IMR-90 (cell line): ENCODE measurements at regions not wholly inside any gene's neighbourhood (a gene's known extent, or its start where the extent isn't known, plus 50 kb on each side); places are given as distances from the start of the nearest gene placed in this dataset.
A peak's percentile ranks its signal among the peaks of the same experiment; 100 is the strongest.

Experiments used
- ATAC-seq: fragments of 200-7000 bp; cut with Tn5 transposase; 2 replicates; pipeline ENCODE4 v1.9.1; 2020; ENCODE audit warnings: low read depth, mild to moderate bottlenecking, moderate library complexity
- BruUV-seq: library from RNA; stranded (reverse); fragments of 400-500 nt; replicated peaks from 2 replicates; lab custom pipeline; 2021; lab: Mats Ljungman, UMichigan
- CTCF ChIA-PET: fragments of 300-600 bp; formaldehyde crosslinking; extraction: SDS; loops from one replicate; lab custom pipeline; 2021; ENCODE audit warnings: antibody characterized with exemption; lab: Yijun Ruan, JAX
- POLR2A ChIA-PET: fragments of 300-600 bp; sonication (Branson Sonifier 250); formaldehyde crosslinking; loops from one replicate; lab custom pipeline; 2022; ENCODE audit warnings: antibody characterized with exemption; ENCODE audit not compliant: unreplicated experiment; lab: Charles Lee
- DNase-seq: peaks from one replicate; pipeline ENCODE4 v3.0.0; 2013
- H2AFZ ChIP-seq: replicated peaks from 2 replicates; pipeline ENCODE3; 2013; ENCODE audit warnings: low read length, mild to moderate bottlenecking; ENCODE audit not compliant: poor library complexity
- H2AK5ac ChIP-seq: 2 replicates; pipeline ENCODE4 v1.6.1; 2013; ENCODE audit warnings: low read depth, low read length, inconsistent platforms
- H2AK9ac ChIP-seq: replicated peaks from 2 replicates; pipeline ENCODE3; 2013; ENCODE audit warnings: mild to moderate bottlenecking, low read depth, low read length, moderate library complexity; ENCODE audit not compliant: poor library complexity
- H2BK120ac ChIP-seq: 2 replicates; pipeline ENCODE4 v1.6.1; 2013; ENCODE audit warnings: low read depth, low read length, inconsistent platforms
- H2BK15ac ChIP-seq: 3 replicates; pipeline ENCODE4 v1.6.1; 2013; ENCODE audit warnings: low read depth, low read length, inconsistent platforms
- H2BK20ac ChIP-seq: 2 replicates; pipeline ENCODE4 v1.6.1; 2013; ENCODE audit warnings: low read depth, mild to moderate bottlenecking, inconsistent platforms, low read length, moderate library complexity
- H2BK5ac ChIP-seq: 2 replicates; pipeline ENCODE4 v1.6.1; 2013; ENCODE audit warnings: mild to moderate bottlenecking, low read depth, low read length, inconsistent platforms; ENCODE audit not compliant: poor library complexity, severe bottlenecking
- H3K14ac ChIP-seq: replicated peaks from 2 replicates; pipeline ENCODE4 v1.6.1; 2013; ENCODE audit warnings: low read depth, low read length, inconsistent platforms
- H3K18ac ChIP-seq: 2 replicates; pipeline ENCODE4 v1.6.1; 2013; ENCODE audit warnings: low read depth, low read length, control low read depth
- H3K23ac ChIP-seq: 2 replicates; pipeline ENCODE4 v1.6.1; 2013; ENCODE audit warnings: low read depth, low read length, inconsistent platforms
- H3K27ac ChIP-seq: 2 replicates; pipeline ENCODE4 v1.5.1; 2013; ENCODE audit warnings: mild to moderate bottlenecking, control low read depth, low read length; ENCODE audit not compliant: insufficient read depth
- H3K27me3 ChIP-seq: 2 replicates; pipeline ENCODE4 v1.6.1; 2013; ENCODE audit warnings: low read length; ENCODE audit not compliant: control insufficient read depth, insufficient read depth
- H3K36me3 ChIP-seq: 2 replicates; pipeline ENCODE4 v1.6.1; 2013; ENCODE audit warnings: low read length, mixed read lengths; ENCODE audit not compliant: control insufficient read depth, insufficient read depth
- H3K4ac ChIP-seq: 2 replicates; pipeline ENCODE4 v1.6.1; 2013; ENCODE audit warnings: low read depth, low read length, inconsistent platforms
- H3K4me1 ChIP-seq: 2 replicates; pipeline ENCODE4 v1.6.1; 2013; ENCODE audit warnings: low read length, mixed read lengths; ENCODE audit not compliant: control insufficient read depth, insufficient read depth
- H3K4me2 ChIP-seq: 2 replicates; pipeline ENCODE4 v1.6.1; 2013; ENCODE audit warnings: low read depth, mild to moderate bottlenecking, control low read depth, low read length, moderate library complexity
- H3K4me3 ChIP-seq: 2 replicates; pipeline ENCODE4 v1.5.1; 2013; ENCODE audit warnings: low read depth, mild to moderate bottlenecking, control low read depth, low read length, moderate library complexity; ENCODE audit not compliant: insufficient read depth
- H3K56ac ChIP-seq: 2 replicates; pipeline ENCODE4 v1.6.1; 2013; ENCODE audit warnings: low read length, inconsistent platforms; ENCODE audit not compliant: insufficient read depth; ENCODE audit errors: extremely low read depth
- H3K79me1 ChIP-seq, 2 experiments: 2 replicates each; pipeline ENCODE4 v1.6.1; 2013; ENCODE audit warnings: low read length in 2 of 2, inconsistent platforms in 1 of 2, low read depth in 1 of 2
- H3K9ac ChIP-seq: 2 replicates; pipeline ENCODE4 v1.6.1; 2013; ENCODE audit warnings: low read depth, low read length, control low read depth
- H3K9me1 ChIP-seq: 2 replicates; pipeline ENCODE4 v1.6.1; 2013; ENCODE audit warnings: low read length, inconsistent platforms; ENCODE audit not compliant: insufficient read depth
- H3K9me3 ChIP-seq: 2 replicates; pipeline ENCODE4 v1.6.1; 2013; ENCODE audit warnings: low read length; ENCODE audit not compliant: control insufficient read depth, insufficient read depth
- H4K20me1 ChIP-seq: 2 replicates; pipeline ENCODE4 v1.6.1; 2013; ENCODE audit warnings: low read length, inconsistent platforms; ENCODE audit not compliant: insufficient read depth
- H4K5ac ChIP-seq: 2 replicates; pipeline ENCODE4 v1.6.1; 2013; ENCODE audit warnings: mild to moderate bottlenecking, low read depth, low read length, control low read depth
- H4K8ac ChIP-seq, 2 experiments: 2 replicates each; pipeline ENCODE4 v1.6.1; 2013; ENCODE audit warnings: low read depth in 2 of 2, low read length in 2 of 2, control low read depth in 1 of 2, inconsistent platforms in 1 of 2
- H4K91ac ChIP-seq: 2 replicates; pipeline ENCODE4 v1.6.1; 2013; ENCODE audit warnings: low read depth, low read length, inconsistent platforms; ENCODE audit not compliant: insufficient read depth
- BHLHE40 ChIP-seq: fragments of 150-350 bp; IDR thresholded peaks from 2 replicates; pipeline ENCODE4 v1.6.1; 2016; ENCODE audit warnings: mild to moderate bottlenecking, low read depth, low read length
- CEBPB ChIP-seq: IDR thresholded peaks from 2 replicates; pipeline ENCODE4 v1.6.1; 2012; ENCODE audit warnings: low read depth, low read length, improper control_type of control experiment
- CHD1 ChIP-seq: IDR thresholded peaks from 2 replicates; pipeline ENCODE4 v1.6.1; 2012; ENCODE audit warnings: low read depth, low read length, improper control_type of control experiment
- MAFK ChIP-seq: IDR thresholded peaks from 2 replicates; pipeline ENCODE4 v1.6.1; 2012; ENCODE audit warnings: low read depth, low read length, improper control_type of control experiment
- MAZ ChIP-seq: IDR thresholded peaks from 2 replicates; pipeline ENCODE4 v1.6.1; 2012; ENCODE audit warnings: low read depth, mild to moderate bottlenecking, low read length, improper control_type of control experiment, moderate library complexity, borderline replicate concordance
- MXI1 ChIP-seq: IDR thresholded peaks from 2 replicates; pipeline ENCODE4 v1.6.1; 2012; ENCODE audit warnings: low read depth, mild to moderate bottlenecking, low read length, moderate library complexity, borderline replicate concordance
- NFE2L2 ChIP-seq: fragments of 150-350 bp; IDR thresholded peaks from 2 replicates; pipeline ENCODE4 v1.6.1; 2016; ENCODE audit warnings: low read depth, mild to moderate bottlenecking, low read length
- POLR2A ChIP-seq: IDR thresholded peaks from 2 replicates; pipeline ENCODE4 v1.6.1; 2012; ENCODE audit warnings: mild to moderate bottlenecking, low read depth, low read length
- RAD21 ChIP-seq: IDR thresholded peaks from 2 replicates; pipeline ENCODE4 v1.6.1; 2012; ENCODE audit warnings: low read length, improper control_type of control experiment
- RCOR1 ChIP-seq: IDR thresholded peaks from 2 replicates; pipeline ENCODE4 v1.6.1; 2012; ENCODE audit warnings: mild to moderate bottlenecking, low read length, improper control_type of control experiment; ENCODE audit not compliant: insufficient replicate concordance
- RFX5 ChIP-seq: IDR thresholded peaks from 2 replicates; pipeline ENCODE4 v1.8.0; 2012; ENCODE audit warnings: low read depth, mild to moderate bottlenecking, low read length, moderate library complexity
- SMC3 ChIP-seq: fragments of 150-350 bp; IDR thresholded peaks from 2 replicates; pipeline ENCODE4 v1.6.1; 2016; ENCODE audit warnings: low read depth, mild to moderate bottlenecking, antibody characterized with exemption, low read length, moderate library complexity
- WGBS, 2 experiments: methylation state at CpG; one replicate each; pipeline versions ENCODE4 v1.1.5 to v1.1.7; 2013; ENCODE audit warnings: missing lambda C conversion rate in 2 of 2; ENCODE audit not compliant: insufficient read length in 1 of 2; ENCODE audit errors: extremely low coverage in 2 of 2; 5-methylcytosine and 5-hydroxymethylcytosine counted together
- dilution Hi-C: fragments of 300-500 bp; cut with HindIII; formaldehyde crosslinking; loops from one replicate; pipeline ENCODE4 v1.14.3; 2018; ENCODE audit warnings: low sequenced_read_pairs; ENCODE audit not compliant: unreplicated experiment
- in situ Hi-C: fragments of 300-500 bp; cut with MboI; formaldehyde crosslinking; loops from 3 replicates; pipeline ENCODE4 v1.14.3; 2019; ENCODE audit warnings: low sequenced_read_pairs, inconsistent platforms, mixed read lengths
- intact Hi-C: fragments of 100-400 bp; cut with micrococcal nuclease; formaldehyde crosslinking; loops from 2 replicates; pipeline ENCODE4 v1.10.0; 2022
- TF ChIP-seq, protein P1 (sequence below): conservative IDR thresholded peaks from 2 replicates; pipeline ENCODE4 v1.5.1; 2012; ENCODE audit warnings: mild to moderate bottlenecking, low read depth, low read length, improper control_type of control experiment
- TF ChIP-seq, protein P2 (sequence below): fragments of 150-350 bp; IDR thresholded peaks from 2 replicates; pipeline ENCODE4 v1.6.1; 2016; ENCODE audit warnings: low read depth, mild to moderate bottlenecking, low read length, moderate library complexity, borderline replicate concordance
- TF ChIP-seq, protein P3 (sequence below): fragments of 150-350 bp; IDR thresholded peaks from 2 replicates; pipeline ENCODE4 v1.6.1; 2017; ENCODE audit warnings: mild to moderate bottlenecking, antibody characterized with exemption, low read length, low read depth

DNA sequence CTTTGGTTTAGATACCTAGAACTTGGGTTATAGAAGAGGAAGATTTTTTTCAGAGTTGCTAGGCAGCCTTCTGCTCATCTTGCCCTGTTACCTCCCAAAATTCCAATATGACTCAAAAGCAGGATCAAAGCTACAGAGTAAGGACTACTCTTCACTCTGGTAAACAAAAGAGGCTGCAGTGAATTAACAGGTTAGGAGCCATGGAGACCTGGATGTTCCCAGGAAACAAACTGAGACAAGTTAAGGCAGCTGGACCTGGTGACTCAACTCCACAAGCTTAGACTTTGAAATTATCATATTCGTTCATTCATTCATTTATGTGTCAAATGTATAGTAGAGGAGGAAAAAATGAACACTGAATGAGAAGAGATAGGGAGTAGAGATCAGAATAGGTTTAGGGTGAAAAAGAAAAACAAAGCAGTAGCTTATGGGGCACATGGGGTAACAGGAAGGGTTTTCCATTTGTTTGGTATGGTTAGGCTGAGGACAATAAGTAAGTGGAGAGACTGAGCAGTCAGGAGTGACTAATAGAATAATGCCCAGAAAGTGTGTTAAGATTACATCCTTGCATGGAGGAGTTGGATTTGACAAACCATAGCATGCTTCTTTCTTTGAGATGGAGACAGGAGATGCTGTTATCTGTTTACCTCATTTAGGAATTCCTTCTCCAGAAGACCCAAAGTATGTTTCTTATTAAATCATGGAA lies 464.0 kb upstream of the ZNF608 start:
- no peak for ATAC-seq
- H3K4ac ChIP-seq: no peak overlapping the region

More for the DNA sequence above, 464.0 kb upstream of the ZNF608 start:
- H3K79me1 ChIP-seq: no peaks in the 10 kb centered on the region
- H3K27me3 ChIP-seq: no peaks in the 10 kb centered on the region
- no peak overlapping the region for H2BK120ac ChIP-seq
- H3K4me1 ChIP-seq: no peaks in the 10 kb centered on the region
- no peak overlapping the region for H3K4me2 ChIP-seq
- H3K9ac ChIP-seq: no peak overlapping the region
- no peaks in the 10 kb centered on the region for H3K9me3 ChIP-seq
- in situ Hi-C loops (no loop called here), intact Hi-C loops (no loop called here), dilution Hi-C loops (no loop called here)
- CTCF ChIA-PET: interaction anchor here (1.0 kb wide), 1 partner anchor 13 kb away, joined by 3 read pairs; no protein-coding TSS in a partner anchor
- H3K23ac ChIP-seq: no peak overlapping the region
- TF ChIP-seq NFE2L2: no peak
- no peak for TF ChIP-seq MAFK
- TF ChIP-seq MAZ: no peak
- TF ChIP-seq CEBPB: no peak
- TF ChIP-seq SMC3: no peak
- no peak for TF ChIP-seq RFX5
- TF ChIP-seq RCOR1: no peak
- TF ChIP-seq MXI1: no peak
- no peak for TF ChIP-seq CHD1
- no peak for TF ChIP-seq RAD21
- TF ChIP-seq, protein P1, sequence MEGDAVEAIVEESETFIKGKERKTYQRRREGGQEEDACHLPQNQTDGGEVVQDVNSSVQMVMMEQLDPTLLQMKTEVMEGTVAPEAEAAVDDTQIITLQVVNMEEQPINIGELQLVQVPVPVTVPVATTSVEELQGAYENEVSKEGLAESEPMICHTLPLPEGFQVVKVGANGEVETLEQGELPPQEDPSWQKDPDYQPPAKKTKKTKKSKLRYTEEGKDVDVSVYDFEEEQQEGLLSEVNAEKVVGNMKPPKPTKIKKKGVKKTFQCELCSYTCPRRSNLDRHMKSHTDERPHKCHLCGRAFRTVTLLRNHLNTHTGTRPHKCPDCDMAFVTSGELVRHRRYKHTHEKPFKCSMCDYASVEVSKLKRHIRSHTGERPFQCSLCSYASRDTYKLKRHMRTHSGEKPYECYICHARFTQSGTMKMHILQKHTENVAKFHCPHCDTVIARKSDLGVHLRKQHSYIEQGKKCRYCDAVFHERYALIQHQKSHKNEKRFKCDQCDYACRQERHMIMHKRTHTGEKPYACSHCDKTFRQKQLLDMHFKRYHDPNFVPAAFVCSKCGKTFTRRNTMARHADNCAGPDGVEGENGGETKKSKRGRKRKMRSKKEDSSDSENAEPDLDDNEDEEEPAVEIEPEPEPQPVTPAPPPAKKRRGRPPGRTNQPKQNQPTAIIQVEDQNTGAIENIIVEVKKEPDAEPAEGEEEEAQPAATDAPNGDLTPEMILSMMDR: no peak
- TF ChIP-seq, protein P2, sequence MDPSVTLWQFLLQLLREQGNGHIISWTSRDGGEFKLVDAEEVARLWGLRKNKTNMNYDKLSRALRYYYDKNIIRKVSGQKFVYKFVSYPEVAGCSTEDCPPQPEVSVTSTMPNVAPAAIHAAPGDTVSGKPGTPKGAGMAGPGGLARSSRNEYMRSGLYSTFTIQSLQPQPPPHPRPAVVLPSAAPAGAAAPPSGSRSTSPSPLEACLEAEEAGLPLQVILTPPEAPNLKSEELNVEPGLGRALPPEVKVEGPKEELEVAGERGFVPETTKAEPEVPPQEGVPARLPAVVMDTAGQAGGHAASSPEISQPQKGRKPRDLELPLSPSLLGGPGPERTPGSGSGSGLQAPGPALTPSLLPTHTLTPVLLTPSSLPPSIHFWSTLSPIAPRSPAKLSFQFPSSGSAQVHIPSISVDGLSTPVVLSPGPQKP: no peak
- TF ChIP-seq, protein P3, sequence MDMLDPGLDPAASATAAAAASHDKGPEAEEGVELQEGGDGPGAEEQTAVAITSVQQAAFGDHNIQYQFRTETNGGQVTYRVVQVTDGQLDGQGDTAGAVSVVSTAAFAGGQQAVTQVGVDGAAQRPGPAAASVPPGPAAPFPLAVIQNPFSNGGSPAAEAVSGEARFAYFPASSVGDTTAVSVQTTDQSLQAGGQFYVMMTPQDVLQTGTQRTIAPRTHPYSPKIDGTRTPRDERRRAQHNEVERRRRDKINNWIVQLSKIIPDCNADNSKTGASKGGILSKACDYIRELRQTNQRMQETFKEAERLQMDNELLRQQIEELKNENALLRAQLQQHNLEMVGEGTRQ: no peak
- TF ChIP-seq POLR2A: no peak
- TF ChIP-seq BHLHE40: no peak
- no peak overlapping the region for H3K4me3 ChIP-seq
- no peaks in the 10 kb centered on the region for H3K9me1 ChIP-seq
- H4K5ac ChIP-seq: no peak overlapping the region
- H3K36me3 ChIP-seq: no peaks in the 10 kb centered on the region
- no peak overlapping the region for H2AFZ ChIP-seq
- H4K20me1 ChIP-seq: no peaks in the 10 kb centered on the region
- H2BK15ac ChIP-seq: no peak overlapping the region
- H4K8ac ChIP-seq: no peak overlapping the region
- no TSS peak for BruUV-seq
- POLR2A ChIA-PET: no interaction called here
- H2AK9ac ChIP-seq: no peak overlapping the region
- no peak overlapping the region for H3K27ac ChIP-seq
- H2BK20ac ChIP-seq: no peak overlapping the region
- H3K18ac ChIP-seq: no peak overlapping the region
- H3K56ac ChIP-seq: no peak overlapping the region
- no peak overlapping the region for H4K91ac ChIP-seq
- H3K14ac ChIP-seq: no peak overlapping the region
- no peak overlapping the region for H2AK5ac ChIP-seq
- no peak overlapping the region for H2BK5ac ChIP-seq
- WGBS, 2 experiments: no CpG with 5 or more reads among the region's 1 CpG
- peak; percentile 12 for DNase-seq
